MM.1S (cell line): ENCODE measurements at regions not wholly inside any gene's neighbourhood (a gene's known extent, or its start where the extent isn't known, plus 50 kb on each side); places are given as distances from the start of the nearest gene placed in this dataset.

ENCODE experiments used
- DNase-seq: peaks from one replicate; pipeline ENCODE4 v3.0.0-alpha.2; 2015
- H2AFZ ChIP-seq: fragments of 300-600 bp; sonication (generic); 2 replicates; pipeline ENCODE4 v1.6.0; 2016; ENCODE audit warnings: antibody characterized with exemption, low read length
- H3F3A ChIP-seq: fragments of 300-600 bp; sonication (generic); 2 replicates; pipeline ENCODE4 v1.6.1; 2016; ENCODE audit warnings: mild to moderate bottlenecking, antibody characterized with exemption, low read length, moderate library complexity, mixed read lengths; ENCODE audit not compliant: insufficient read depth
- H3K27ac ChIP-seq: fragments of 300-600 bp; sonication (generic); 2 replicates; pipeline ENCODE4 v1.5.1; 2016; ENCODE audit warnings: mild to moderate bottlenecking, low read length
- H3K27me3 ChIP-seq: fragments of 300-600 bp; sonication (generic); replicated peaks from 2 replicates; pipeline ENCODE4 v1.6.0; 2016; ENCODE audit warnings: low read length; ENCODE audit not compliant: insufficient read depth
- H3K36me3 ChIP-seq: fragments of 300-600 bp; sonication (generic); replicated peaks from 2 replicates; pipeline ENCODE4 v1.6.1; 2016; ENCODE audit warnings: mild to moderate bottlenecking, low read length, mixed read lengths; ENCODE audit not compliant: insufficient read depth
- H3K4me1 ChIP-seq: fragments of 300-600 bp; sonication (generic); 2 replicates; pipeline ENCODE4 v1.6.1; 2016; ENCODE audit warnings: low read length, mixed read lengths
- H3K4me2 ChIP-seq: fragments of 300-600 bp; sonication (generic); 2 replicates; pipeline ENCODE4 v1.6.0; 2016; ENCODE audit warnings: low read depth, low read length
- H3K4me3 ChIP-seq: fragments of 300-600 bp; sonication (generic); 2 replicates; pipeline ENCODE4 v1.5.1; 2016; ENCODE audit warnings: low read length, mixed read lengths
- H3K79me2 ChIP-seq: fragments of 300-600 bp; sonication (generic); 2 replicates; pipeline ENCODE4 v1.6.1; 2016; ENCODE audit warnings: mixed run types, low read length, mixed read lengths
- H3K9ac ChIP-seq: fragments of 300-600 bp; sonication (generic); 2 replicates; pipeline ENCODE4 v1.6.1; 2016; ENCODE audit warnings: low read length, mixed read lengths
- H3K9me2 ChIP-seq: fragments of 300-600 bp; sonication (generic); replicated peaks from 2 replicates; pipeline ENCODE4 v1.6.1; 2016; ENCODE audit warnings: mild to moderate bottlenecking, low read length, mixed read lengths; ENCODE audit not compliant: insufficient read depth
- H3K9me3 ChIP-seq: fragments of 300-600 bp; sonication (generic); replicated peaks from 2 replicates; pipeline ENCODE4 v1.6.1; 2016; ENCODE audit warnings: mild to moderate bottlenecking, low read length, mixed read lengths; ENCODE audit not compliant: insufficient read depth
- H4K20me1 ChIP-seq: fragments of 300-600 bp; sonication (generic); 2 replicates; pipeline ENCODE4 v1.6.1; 2016; ENCODE audit warnings: mild to moderate bottlenecking, low read length, moderate library complexity, mixed read lengths; ENCODE audit not compliant: insufficient read depth
- EZH2 ChIP-seq: fragments of 300-600 bp; sonication (generic); optimal IDR thresholded peaks from 2 replicates; pipeline ENCODE3; 2017; ENCODE audit warnings: low read depth, mild to moderate bottlenecking, antibody characterized with exemption, low read length, mixed read lengths
- EZH2phosphoT487 ChIP-seq: fragments of 300-600 bp; sonication (generic); IDR thresholded peaks from 2 replicates; pipeline ENCODE4 v1.6.1; 2018; ENCODE audit warnings: antibody characterized with exemption, low read length
- TF ChIP-seq, protein P1 (sequence below): fragments of 300-600 bp; sonication (generic); IDR thresholded peaks from 2 replicates; pipeline ENCODE4 v1.5.1; 2016; ENCODE audit warnings: antibody characterized with exemption, low read length, mixed read lengths

DNA sequence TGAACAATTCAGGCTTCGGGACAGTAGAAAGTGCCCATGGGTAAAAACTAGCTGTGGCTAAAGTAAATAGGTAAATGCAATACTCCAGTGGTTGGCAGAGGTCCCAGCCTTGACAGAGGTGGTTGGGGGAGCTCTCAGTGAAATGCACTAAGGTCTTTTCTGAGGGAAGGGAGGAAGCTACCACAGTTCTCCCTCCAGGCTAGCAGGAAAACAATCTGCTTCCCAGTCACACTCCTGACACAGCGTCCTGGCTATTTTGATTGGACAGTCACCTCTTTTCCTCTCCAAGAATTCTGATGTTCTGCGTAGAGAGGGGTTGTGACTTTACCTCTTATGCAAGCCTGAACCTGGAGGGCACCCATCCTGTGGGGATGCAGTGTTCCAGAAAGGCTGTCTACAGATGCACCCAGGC lies 128.7 kb downstream of the CYSLTR2 start:
- Histone ChIP-seq H3K79me2 (no peaks in the 10 kb centered on the region), H3K27ac (no peak overlapping the region), H3K4me2 (no peak overlapping the region), H2AFZ (no peak overlapping the region), H3K36me3 (no peaks in the 10 kb centered on the region), H4K20me1 (no peaks in the 10 kb centered on the region), H3K4me1 (no peaks in the 10 kb centered on the region), H3K27me3 (no peaks in the 10 kb centered on the region), H3K9ac (no peak overlapping the region), H3K4me3 (no peak overlapping the region), H3F3A (no peaks in the 10 kb centered on the region), H3K9me3 (no peaks in the 10 kb centered on the region), H3K9me2 (no peaks in the 10 kb centered on the region)
- TF ChIP-seq EZH2, result no peak
- TF ChIP-seq, protein P1, sequence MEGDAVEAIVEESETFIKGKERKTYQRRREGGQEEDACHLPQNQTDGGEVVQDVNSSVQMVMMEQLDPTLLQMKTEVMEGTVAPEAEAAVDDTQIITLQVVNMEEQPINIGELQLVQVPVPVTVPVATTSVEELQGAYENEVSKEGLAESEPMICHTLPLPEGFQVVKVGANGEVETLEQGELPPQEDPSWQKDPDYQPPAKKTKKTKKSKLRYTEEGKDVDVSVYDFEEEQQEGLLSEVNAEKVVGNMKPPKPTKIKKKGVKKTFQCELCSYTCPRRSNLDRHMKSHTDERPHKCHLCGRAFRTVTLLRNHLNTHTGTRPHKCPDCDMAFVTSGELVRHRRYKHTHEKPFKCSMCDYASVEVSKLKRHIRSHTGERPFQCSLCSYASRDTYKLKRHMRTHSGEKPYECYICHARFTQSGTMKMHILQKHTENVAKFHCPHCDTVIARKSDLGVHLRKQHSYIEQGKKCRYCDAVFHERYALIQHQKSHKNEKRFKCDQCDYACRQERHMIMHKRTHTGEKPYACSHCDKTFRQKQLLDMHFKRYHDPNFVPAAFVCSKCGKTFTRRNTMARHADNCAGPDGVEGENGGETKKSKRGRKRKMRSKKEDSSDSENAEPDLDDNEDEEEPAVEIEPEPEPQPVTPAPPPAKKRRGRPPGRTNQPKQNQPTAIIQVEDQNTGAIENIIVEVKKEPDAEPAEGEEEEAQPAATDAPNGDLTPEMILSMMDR, result no peak
- no peak for TF ChIP-seq EZH2phosphoT487
- DNase-seq, result no peak

DNA sequence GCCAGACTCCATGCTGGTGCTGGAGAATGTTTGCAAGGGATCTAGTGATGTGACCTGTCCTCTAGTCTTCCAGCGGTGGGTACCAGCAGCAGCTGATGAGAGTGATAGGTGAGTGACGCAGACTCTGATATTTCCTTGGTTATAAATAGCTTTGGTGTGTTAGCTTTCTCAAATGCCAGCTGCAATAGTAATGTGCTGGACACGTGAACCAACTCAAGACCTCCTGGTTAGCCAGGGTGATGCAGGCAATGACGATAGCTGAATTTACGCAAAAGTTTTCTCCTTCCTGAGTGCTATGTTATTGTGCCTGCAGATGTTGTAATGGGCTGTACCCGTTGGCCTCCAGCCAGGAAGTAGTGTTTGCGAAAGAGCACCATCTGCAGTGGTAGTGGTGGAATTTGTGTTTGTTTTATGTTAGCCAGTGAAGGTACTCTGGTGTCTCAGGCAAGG lies 129.5 kb downstream of the CYSLTR2 start:
- no peak for DNase-seq
- no peaks in the 10 kb centered on the region for H3K4me1 ChIP-seq
- H3K27me3 ChIP-seq, result no peaks in the 10 kb centered on the region
- no peaks in the 10 kb centered on the region for H4K20me1 ChIP-seq
- H3K9me3 ChIP-seq, result no peaks in the 10 kb centered on the region
- H2AFZ ChIP-seq, result no peak overlapping the region
- H3K27ac ChIP-seq, result no peak overlapping the region
- H3K79me2 ChIP-seq, result no peaks in the 10 kb centered on the region
- H3K9ac ChIP-seq, result no peak overlapping the region
- H3K36me3 ChIP-seq, result no peaks in the 10 kb centered on the region
- no peaks in the 10 kb centered on the region for H3F3A ChIP-seq
- H3K9me2 ChIP-seq, result no peaks in the 10 kb centered on the region
- TF ChIP-seq, protein P1, result no peak
- TF ChIP-seq EZH2phosphoT487, result no peak
- no peak for TF ChIP-seq EZH2
- no peak overlapping the region for H3K4me3 ChIP-seq
- H3K4me2 ChIP-seq, result no peak overlapping the region

DNA sequence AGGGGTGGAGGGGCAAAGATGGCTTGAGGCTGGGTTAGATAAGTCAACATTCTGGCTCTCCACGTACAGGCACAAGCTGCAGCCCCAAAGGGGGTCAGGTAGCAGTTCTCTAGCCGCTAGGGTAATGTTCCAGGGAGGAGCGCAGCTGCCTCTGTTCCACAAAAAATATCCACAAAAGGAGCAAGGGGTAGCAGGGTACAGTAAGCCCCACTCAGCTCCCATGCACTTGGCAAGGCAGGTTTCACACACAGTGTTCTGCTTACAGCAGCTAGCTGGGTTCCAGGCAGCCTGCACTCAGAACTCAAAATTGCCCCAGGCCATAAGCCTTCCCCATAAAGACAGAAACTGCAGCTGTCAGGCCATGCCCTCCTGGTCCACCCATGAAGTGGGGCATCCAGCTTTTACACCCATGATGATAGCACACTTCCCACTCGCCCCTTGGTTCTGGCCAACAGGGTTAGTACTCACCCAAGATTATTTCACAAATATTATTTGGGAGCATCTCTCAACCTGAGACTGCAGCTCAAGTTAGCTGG lies 130.0 kb downstream of the CYSLTR2 start:
- Histone ChIP-seq H4K20me1 (no peaks in the 10 kb centered on the region), H3K4me2 (no peak overlapping the region), H3K9ac (no peak overlapping the region)

More for the DNA sequence above, 130.0 kb downstream of the CYSLTR2 start:
- Histone ChIP-seq H3K9me3 (no peaks in the 10 kb centered on the region), H3K9me2 (no peaks in the 10 kb centered on the region), H3K27me3 (no peaks in the 10 kb centered on the region), H3K4me1 (no peaks in the 10 kb centered on the region), H3K4me3 (no peak overlapping the region), H3K27ac (no peak overlapping the region), H3K79me2 (no peaks in the 10 kb centered on the region), H3K36me3 (no peaks in the 10 kb centered on the region), H3F3A (no peaks in the 10 kb centered on the region), H2AFZ (no peak overlapping the region)
- TF ChIP-seq, protein P1, result no peak
- TF ChIP-seq EZH2phosphoT487 (no peak), EZH2 (no peak)
- no peak for DNase-seq
